ENCODE measurements at regions not wholly inside any gene's neighbourhood (a gene's known extent, or its start where the extent isn't known, plus 50 kb on each side); places are given as distances from the start of the nearest gene placed in this dataset.

GRCh38 chr21:25384782-25385181, 222.5 kb downstream of the MRPL39 start:
- TF ChIP-seq CTCF (IDR thresholded peaks at IDR 0.05; ENCODE audit: control insufficient read depth, insufficient read depth, low read depth, low read length, missing control alignments) = no peak
- no peak overlapping the region for H3K4me3 ChIP-seq (ENCODE audit: control insufficient read depth, low read depth, low read length)
- DNase-seq (ENCODE audit: low read depth) = no peak

GRCh38 chr21:25383545-25383944, 223.7 kb downstream of the MRPL39 start:
- no peak overlapping the region for H3K4me3 ChIP-seq (ENCODE audit: control insufficient read depth, low read depth, low read length)
- no peak for DNase-seq (ENCODE audit: low read depth)
- TF ChIP-seq CTCF (IDR thresholded peaks at IDR 0.05; ENCODE audit: control insufficient read depth, insufficient read depth, low read depth, low read length, missing control alignments) = no peak

- H3K4me3 ChIP-seq (ENCODE audit: control insufficient read depth, low read depth, low read length) = no peak overlapping the region
- no peak for TF ChIP-seq CTCF (IDR thresholded peaks at IDR 0.05; ENCODE audit: control insufficient read depth, insufficient read depth, low read depth, low read length, missing control alignments)
- no peak for DNase-seq (ENCODE audit: low read depth)
These were observed 225.3 kb downstream of the MRPL39 start for GRCh38 chr21:25381936-25382452.

- H3K4me3 ChIP-seq (ENCODE audit: control insufficient read depth, low read depth, low read length) = no peak overlapping the region
- DNase-seq (ENCODE audit: low read depth) = no peak
- TF ChIP-seq CTCF (IDR thresholded peaks at IDR 0.05; ENCODE audit: control insufficient read depth, insufficient read depth, low read depth, low read length, missing control alignments) = no peak
These were observed 231.6 kb downstream of the MRPL39 start for GRCh38 chr21:25375675-25376074.

- DNase-seq (ENCODE audit: low read depth) = no peak
- no peak overlapping the region for H3K4me3 ChIP-seq (ENCODE audit: control insufficient read depth, low read depth, low read length)
- TF ChIP-seq CTCF (IDR thresholded peaks at IDR 0.05; ENCODE audit: control insufficient read depth, insufficient read depth, low read depth, low read length, missing control alignments) = no peak
These were observed 233.9 kb downstream of the MRPL39 start for GRCh38 chr21:25373126-25374082.

- no peak overlapping the region for H3K4me3 ChIP-seq (ENCODE audit: control insufficient read depth, low read depth, low read length)
- no peak for TF ChIP-seq CTCF (IDR thresholded peaks at IDR 0.05; ENCODE audit: control insufficient read depth, insufficient read depth, low read depth, low read length, missing control alignments)
- no peak for DNase-seq (ENCODE audit: low read depth)
These were observed 235.3 kb downstream of the MRPL39 start for GRCh38 chr21:25371841-25372425.

All from AG09309 (cell line).